Kidney epithelial cell (primary cell): ENCODE measurements at regions not wholly inside any gene's neighbourhood (a gene's known extent, or its start where the extent isn't known, plus 50 kb on each side); places are given as distances from the start of the nearest gene placed in this dataset.

Experiments used
- DNase-seq: peaks from one replicate; pipeline ENCODE4 v3.0.0-alpha.2; 2010; ENCODE audit warnings: low read depth
- H3K27me3 ChIP-seq: 2 replicates; pipeline ENCODE4 v1.6.0; 2011; ENCODE audit warnings: low read length; ENCODE audit not compliant: control insufficient read depth, insufficient read depth
- H3K36me3 ChIP-seq: 2 replicates; pipeline ENCODE4 v1.5.1; 2011; ENCODE audit warnings: low read length; ENCODE audit not compliant: control insufficient read depth, insufficient read depth
- H3K4me3 ChIP-seq: 2 replicates; pipeline ENCODE4 v1.5.1; 2011; ENCODE audit warnings: low read depth, mild to moderate bottlenecking, control low read depth, low read length
- CTCF ChIP-seq: IDR thresholded peaks from 2 replicates; pipeline ENCODE4 v1.5.1; 2011; ENCODE audit warnings: mild to moderate bottlenecking, moderate library complexity, low read length, control low read depth, inconsistent platforms; ENCODE audit not compliant: insufficient read depth, poor library complexity, severe bottlenecking

GRCh38 chr5:110194191-110194590, 504.5 kb downstream of the MAN2A1 start:
- Histone ChIP-seq H3K4me3 (no peak overlapping the region), H3K36me3 (no peaks in the 10 kb centered on the region), H3K27me3 (no peaks in the 10 kb centered on the region)
- TF ChIP-seq CTCF, result no peak
- no peak for DNase-seq

- no peak for DNase-seq
- no peak for TF ChIP-seq CTCF
- no peaks in the 10 kb centered on the region for H3K36me3 ChIP-seq
- no peaks in the 10 kb centered on the region for H3K27me3 ChIP-seq
- no peak overlapping the region for H3K4me3 ChIP-seq
Observed at GRCh38 chr5:110195288-110195687, 505.6 kb downstream of the MAN2A1 start.

GRCh38 chr5:110201791-110202190, 512.1 kb downstream of the MAN2A1 start:
- no peak for TF ChIP-seq CTCF
- Histone ChIP-seq H3K4me3 (no peak overlapping the region), H3K36me3 (no peaks in the 10 kb centered on the region), H3K27me3 (no peaks in the 10 kb centered on the region)
- DNase-seq, result no peak

GRCh38 chr5:110203661-110204060, 513.9 kb downstream of the MAN2A1 start:
- H3K4me3 ChIP-seq, result no peak overlapping the region
- no peaks in the 10 kb centered on the region for H3K36me3 ChIP-seq
- no peak for TF ChIP-seq CTCF
- no peaks in the 10 kb centered on the region for H3K27me3 ChIP-seq
- DNase-seq, result no peak

GRCh38 chr5:110209401-110209800, 517.1 kb downstream of the TMEM232 start:
- H3K27me3 ChIP-seq, result no peaks in the 10 kb centered on the region
- DNase-seq, result no peak
- H3K36me3 ChIP-seq, result no peaks in the 10 kb centered on the region
- TF ChIP-seq CTCF, result no peak
- no peak overlapping the region for H3K4me3 ChIP-seq

- no peaks in the 10 kb centered on the region for H3K36me3 ChIP-seq
- no peak for DNase-seq
- no peaks in the 10 kb centered on the region for H3K27me3 ChIP-seq
- no peak for TF ChIP-seq CTCF
- H3K4me3 ChIP-seq, result no peak overlapping the region
Observed at GRCh38 chr5:110218981-110219380, 507.5 kb downstream of the TMEM232 start.
